AG04450 (cell line): ENCODE measurements at regions not wholly inside any gene's neighbourhood (a gene's known extent, or its start where the extent isn't known, plus 50 kb on each side); places are given as distances from the start of the nearest gene placed in this dataset.

ENCODE experiments used
- CTCF ChIA-PET: fragments of 300-600, 350-600 bp; formaldehyde crosslinking; extraction: SDS; loops from one replicate; lab custom pipeline; 2022; ENCODE audit warnings: antibody characterized with exemption, inconsistent platforms; lab: Charles Lee
- POLR2A ChIA-PET: fragments of 350-600 bp; formaldehyde crosslinking; extraction: SDS; loops from one replicate; lab custom pipeline; 2021; ENCODE audit warnings: antibody characterized with exemption, inconsistent platforms; lab: Yijun Ruan, JAX
- DNase-seq: peaks from one replicate; pipeline ENCODE4 v3.0.0-alpha.2; 2011; ENCODE audit warnings: low read depth, low spot score
- H3K27ac ChIP-seq: one replicate; pipeline ENCODE4 v1.5.1; 2012; ENCODE audit warnings: low read depth, low read length, control low read depth
- H3K27me3 ChIP-seq: one replicate; pipeline ENCODE4 v1.6.0; 2012; ENCODE audit warnings: low read length; ENCODE audit not compliant: control insufficient read depth, insufficient read depth
- H3K4me3 ChIP-seq: 2 replicates; pipeline ENCODE4 v1.5.1; 2011; ENCODE audit warnings: mild to moderate bottlenecking, low read depth, low read length, control low read depth
- H3K9me3 ChIP-seq: 2 replicates; pipeline ENCODE4 v1.5.1; 2012; ENCODE audit warnings: low read length; ENCODE audit not compliant: control insufficient read depth, insufficient read depth
- TF ChIP-seq, protein P1 (sequence below): IDR thresholded peaks from 2 replicates; pipeline ENCODE4 v1.5.1; 2011; ENCODE audit warnings: low read depth, low read length, control low read depth, inconsistent platforms

DNA sequence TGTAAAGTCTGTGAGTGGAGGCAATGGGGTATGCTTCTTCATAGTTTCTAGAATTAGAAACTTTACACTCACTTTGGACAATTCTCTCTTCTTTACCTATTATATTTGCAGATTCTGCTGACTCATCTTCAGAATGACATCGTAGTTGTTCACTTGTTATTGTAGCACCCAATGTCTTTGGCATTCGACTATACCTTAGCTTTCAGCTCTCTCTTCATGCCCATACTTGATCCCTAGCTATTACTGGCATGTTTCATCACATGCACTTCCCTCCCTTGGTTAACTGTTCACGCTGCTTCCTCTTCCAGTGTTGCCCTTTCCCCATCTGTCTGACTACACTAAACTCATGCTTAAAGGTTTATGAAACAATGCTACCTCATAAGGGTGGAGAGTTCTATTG is 298.1 kb upstream of the TCF21 start:
- H3K27ac ChIP-seq, result peak overlapping the region; percentile 33
- CTCF ChIA-PET, result interaction anchor here (0.9 to 2.2 kb wide), 5 partner anchors 22 to 506 kb away, joined by 3 to 12 read pairs (median 3); no protein-coding TSS in a partner anchor

DNA sequence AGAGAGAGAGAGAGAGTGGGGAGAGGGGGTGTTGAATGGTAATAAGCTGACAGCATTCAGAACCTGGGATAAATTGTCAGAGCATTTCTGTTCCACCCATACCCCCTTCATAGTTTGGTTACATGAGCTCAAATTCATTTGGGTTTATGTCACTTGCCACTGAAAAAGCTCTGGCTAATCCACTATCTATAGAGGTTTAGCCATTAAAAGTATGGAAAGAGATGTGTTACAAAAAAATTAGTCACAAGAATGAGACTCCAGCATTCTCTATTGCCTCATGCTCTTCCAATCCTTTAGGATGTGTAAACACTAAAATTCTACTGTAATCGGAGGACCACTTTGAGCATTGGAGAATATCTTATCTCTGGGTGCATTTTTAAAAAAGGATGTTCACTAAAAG is 297.6 kb upstream of the TCF21 start:
- ChIA-PET CTCF (interaction anchor here (0.6 to 2.2 kb wide), 6 partner anchors 19 to 506 kb away, joined by 3 to 12 read pairs (median 3); no protein-coding TSS in a partner anchor), POLR2A (interaction anchor here (0.8 kb wide), 1 partner anchor 301 kb away, joined by 3 read pairs; no protein-coding TSS in a partner anchor)
- Histone ChIP-seq H3K27me3 (no peaks in the 10 kb centered on the region), H3K4me3 (no peak overlapping the region), H3K27ac (peak overlapping the region; percentile 33), H3K9me3 (no peaks in the 10 kb centered on the region)
- TF ChIP-seq, protein P1, sequence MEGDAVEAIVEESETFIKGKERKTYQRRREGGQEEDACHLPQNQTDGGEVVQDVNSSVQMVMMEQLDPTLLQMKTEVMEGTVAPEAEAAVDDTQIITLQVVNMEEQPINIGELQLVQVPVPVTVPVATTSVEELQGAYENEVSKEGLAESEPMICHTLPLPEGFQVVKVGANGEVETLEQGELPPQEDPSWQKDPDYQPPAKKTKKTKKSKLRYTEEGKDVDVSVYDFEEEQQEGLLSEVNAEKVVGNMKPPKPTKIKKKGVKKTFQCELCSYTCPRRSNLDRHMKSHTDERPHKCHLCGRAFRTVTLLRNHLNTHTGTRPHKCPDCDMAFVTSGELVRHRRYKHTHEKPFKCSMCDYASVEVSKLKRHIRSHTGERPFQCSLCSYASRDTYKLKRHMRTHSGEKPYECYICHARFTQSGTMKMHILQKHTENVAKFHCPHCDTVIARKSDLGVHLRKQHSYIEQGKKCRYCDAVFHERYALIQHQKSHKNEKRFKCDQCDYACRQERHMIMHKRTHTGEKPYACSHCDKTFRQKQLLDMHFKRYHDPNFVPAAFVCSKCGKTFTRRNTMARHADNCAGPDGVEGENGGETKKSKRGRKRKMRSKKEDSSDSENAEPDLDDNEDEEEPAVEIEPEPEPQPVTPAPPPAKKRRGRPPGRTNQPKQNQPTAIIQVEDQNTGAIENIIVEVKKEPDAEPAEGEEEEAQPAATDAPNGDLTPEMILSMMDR, result no peak
- DNase-seq, result no peak

More for the DNA sequence above, 298.1 kb upstream of the TCF21 start:
- Histone ChIP-seq H3K9me3 (no peaks in the 10 kb centered on the region), H3K27me3 (no peaks in the 10 kb centered on the region), H3K4me3 (no peak overlapping the region)
- TF ChIP-seq, protein P1, result no peak
- no peak for DNase-seq
- POLR2A ChIA-PET, result no interaction called here

DNA sequence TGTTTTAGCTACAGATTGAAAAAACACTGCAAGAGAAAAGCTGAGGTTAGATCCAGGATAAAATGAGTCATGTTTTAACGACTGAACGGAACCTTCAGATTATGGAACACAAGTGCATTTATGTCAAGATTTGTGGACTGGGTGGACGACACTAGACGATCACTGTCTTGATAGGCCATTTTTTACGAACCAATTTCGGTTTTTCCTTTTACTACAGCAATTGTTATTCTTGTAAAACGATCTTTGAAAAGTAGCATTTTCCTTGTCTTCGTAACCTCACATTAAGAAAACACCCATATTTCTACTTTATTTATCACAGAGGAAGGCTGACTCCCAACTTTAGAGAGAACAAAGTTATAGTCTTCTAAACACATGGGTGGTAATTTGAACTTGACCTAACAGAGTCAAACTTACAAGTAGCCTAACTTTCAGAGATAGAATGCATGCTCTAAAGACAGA is 294.2 kb upstream of the TCF21 start:
- ChIA-PET POLR2A (interaction anchor here (0.5 to 2.3 kb wide), 11 partner anchors 15 to 322 kb away, joined by 3 to 18 read pairs (median 6); partner anchors contain the start of gene TCF21), CTCF (interaction anchor here (0.8 to 2.5 kb wide), 2 partner anchors 25 to 322 kb away, joined by 3 to 10 read pairs; no protein-coding TSS in a partner anchor)
- DNase-seq, result no peak
- Histone ChIP-seq H3K27me3 (no peaks in the 10 kb centered on the region), H3K9me3 (no peaks in the 10 kb centered on the region), H3K27ac (no peak overlapping the region), H3K4me3 (no peak overlapping the region)
- TF ChIP-seq, protein P1, result no peak

DNA sequence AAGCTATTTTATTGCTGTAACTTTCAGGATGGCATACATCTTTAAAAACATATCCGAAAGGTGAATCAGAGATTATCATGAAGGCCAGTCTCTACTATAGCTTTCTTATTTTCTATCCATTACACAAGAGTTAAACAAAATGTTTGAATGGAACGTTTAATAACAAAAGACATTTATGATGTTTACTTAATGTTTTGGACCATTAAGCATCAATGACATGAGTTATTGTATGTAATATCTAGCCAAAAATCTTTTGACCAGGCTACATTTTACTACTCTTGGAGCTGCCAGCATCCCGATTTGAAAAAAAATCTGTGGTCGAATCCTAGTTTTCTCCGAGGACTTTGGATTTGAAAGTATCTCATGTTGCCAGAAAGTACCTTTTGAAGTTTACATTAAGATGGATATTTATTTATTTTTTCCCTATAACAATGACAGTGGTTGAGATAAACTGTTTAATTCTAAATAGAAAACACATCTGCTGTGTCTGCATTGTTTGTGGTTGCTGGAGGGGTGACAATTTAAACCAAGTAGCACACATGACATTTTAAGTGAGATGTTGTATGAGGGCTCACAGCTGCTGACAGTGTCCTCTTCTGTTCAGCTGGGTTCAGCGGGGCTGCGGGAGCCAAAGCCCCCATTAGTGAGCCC is 293.7 kb upstream of the TCF21 start:
- TF ChIP-seq, protein P1, result no peak
- no peaks in the 10 kb centered on the region for H3K27me3 ChIP-seq
- no peak overlapping the region for H3K4me3 ChIP-seq
- H3K27ac ChIP-seq, result peak overlapping the region; percentile 49
- CTCF ChIA-PET, result interaction anchor here (0.8 to 2.5 kb wide), 2 partner anchors 26 to 322 kb away, joined by 3 to 10 read pairs; no protein-coding TSS in a partner anchor
- POLR2A ChIA-PET, result interaction anchor here (0.5 to 2.3 kb wide), 13 partner anchors 14 to 321 kb away, joined by 3 to 18 read pairs (median 4); partner anchors contain the start of gene TCF21
- peak; percentile 45 for DNase-seq
- H3K9me3 ChIP-seq, result no peaks in the 10 kb centered on the region

DNA sequence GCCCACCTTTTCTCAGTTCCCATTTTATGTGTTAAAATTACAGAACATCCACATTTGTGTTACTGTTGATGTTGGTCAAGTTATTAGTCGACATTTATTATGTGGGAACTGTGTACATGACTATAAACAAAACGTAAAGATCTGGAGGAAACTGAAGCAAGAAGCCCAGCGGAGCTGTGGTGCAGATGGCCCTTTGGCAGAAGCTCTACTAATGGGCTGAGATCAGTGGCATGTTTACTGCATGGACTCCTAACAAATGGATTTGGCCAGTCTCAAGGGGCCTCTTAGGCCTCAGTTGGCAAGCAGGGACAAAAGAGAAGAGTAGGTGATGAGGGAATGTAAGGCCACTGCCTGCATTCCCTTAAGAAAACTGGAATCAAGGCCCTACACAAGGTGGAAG is 282.1 kb upstream of the TCF21 start:
- ChIA-PET CTCF (no interaction called here), POLR2A (interaction anchor here (0.6 kb wide), 2 partner anchors 284 to 1616 kb away, joined by 3 read pairs; no protein-coding TSS in a partner anchor)
- DNase-seq, result no peak
- Histone ChIP-seq H3K4me3 (no peak overlapping the region), H3K9me3 (no peaks in the 10 kb centered on the region), H3K27me3 (no peaks in the 10 kb centered on the region), H3K27ac (no peak overlapping the region)
- TF ChIP-seq, protein P1, result no peak
